Tongue (tissue), 1 donor: ENCODE measurements at regions not wholly inside any gene's neighbourhood (a gene's known extent, or its start where the extent isn't known, plus 50 kb on each side); places are given as distances from the start of the nearest gene placed in this dataset.

Source experiments
- DNase-seq: peaks from one replicate; pipeline ENCODE4 v3.0.0-alpha.2; 2015

GRCh38 chr11:128190312-128190711 lies 397.0 kb downstream of the ETS1 start:
- no peak for DNase-seq

GRCh38 chr11:128189823-128190222 lies 397.5 kb downstream of the ETS1 start:
- no peak for DNase-seq

GRCh38 chr11:128188346-128189004 lies 398.9 kb downstream of the ETS1 start:
- DNase-seq = no peak

GRCh38 chr11:128187835-128188234 lies 399.5 kb downstream of the ETS1 start:
- peak; percentile 27 for DNase-seq

GRCh38 chr11:128187377-128187776 lies 400.0 kb downstream of the ETS1 start:
- no peak for DNase-seq

- DNase-seq = no peak
Measured at GRCh38 chr11:128184981-128185380, 402.4 kb downstream of the ETS1 start.

GRCh38 chr11:128182844-128183243 lies 404.5 kb downstream of the ETS1 start:
- DNase-seq = no peak

- no peak for DNase-seq
Measured at GRCh38 chr11:128181984-128182383, 405.4 kb downstream of the ETS1 start.

GRCh38 chr11:128181088-128181480 lies 406.3 kb downstream of the ETS1 start:
- DNase-seq = no peak

GRCh38 chr11:128180441-128181087 lies 406.8 kb downstream of the ETS1 start:
- DNase-seq = no peak

- DNase-seq = peak; percentile 35
Measured at GRCh38 chr11:128179512-128179911, 407.8 kb downstream of the ETS1 start.

GRCh38 chr11:128179039-128179438 lies 408.3 kb downstream of the ETS1 start:
- peak; percentile 34 for DNase-seq

GRCh38 chr11:128174465-128175291 lies 412.7 kb downstream of the ETS1 start:
- peak; percentile 41 for DNase-seq

GRCh38 chr11:128172046-128172878 lies 415.1 kb downstream of the ETS1 start:
- peak; percentile 94 for DNase-seq

GRCh38 chr11:128171506-128171905 lies 415.9 kb downstream of the ETS1 start:
- DNase-seq = peak; percentile 55

- no peak for DNase-seq
Measured at GRCh38 chr11:128165572-128165971, 421.8 kb downstream of the ETS1 start.

- DNase-seq = no peak
Measured at GRCh38 chr11:128164080-128164741, 423.1 kb downstream of the ETS1 start.

- no peak for DNase-seq
Measured at GRCh38 chr11:128161994-128162393, 425.4 kb downstream of the ETS1 start.

- no peak for DNase-seq
Measured at GRCh38 chr11:128161436-128161835, 425.9 kb downstream of the ETS1 start.

GRCh38 chr11:128158860-128159259 lies 428.5 kb downstream of the ETS1 start:
- DNase-seq = no peak

GRCh38 chr11:128157423-128158298 lies 429.7 kb downstream of the ETS1 start:
- DNase-seq = peak; percentile 79
